CD14-positive monocyte (primary cell): ENCODE measurements at regions not wholly inside any gene's neighbourhood (a gene's known extent, or its start where the extent isn't known, plus 50 kb on each side); places are given as distances from the start of the nearest gene placed in this dataset.
A peak's percentile ranks its signal among the peaks of the same experiment; 100 is the strongest.

Source experiments
- DNase-seq, 3 donors: peaks; one replicate each; pipeline ENCODE4 v3.0.0-alpha.2; 2011 to 2022
- H2AFZ ChIP-seq: 2 replicates; pipeline ENCODE4 v1.6.0; 2012; ENCODE audit warnings: mild to moderate bottlenecking, low read depth, low read length, inconsistent platforms; ENCODE audit not compliant: insufficient read depth, poor library complexity, severe bottlenecking
- H3K27ac ChIP-seq, 2 donors: 1 replicate in 1 of 2; 2 replicates in 1 of 2; pipeline ENCODE4 v1.5.1; 2012 to 2013; ENCODE audit warnings: low read length in 2 of 2, control low read depth in 1 of 2, inconsistent platforms in 1 of 2, low read depth in 1 of 2, mild to moderate bottlenecking in 1 of 2
- H3K27me3 ChIP-seq, 2 donors: one replicate each; pipeline versions ENCODE4 v1.6.0 to v1.6.1; 2011 to 2013; ENCODE audit warnings: low read length in 2 of 2; ENCODE audit not compliant: control insufficient read depth in 2 of 2, insufficient read depth in 2 of 2
- H3K36me3 ChIP-seq, 2 donors: replicated peaks in 1 of 2; 1 replicate in 1 of 2; 2 replicates in 1 of 2; pipeline versions ENCODE4 v1.5.1 to v1.6.1; 2012 to 2013; ENCODE audit warnings: low read length in 2 of 2, control low read depth in 1 of 2, inconsistent platforms in 1 of 2, mild to moderate bottlenecking in 1 of 2; ENCODE audit not compliant: insufficient read depth in 2 of 2, control insufficient read depth in 1 of 2
- H3K4me1 ChIP-seq, 2 donors: 1 replicate in 1 of 2; 2 replicates in 1 of 2; pipeline versions ENCODE4 v1.5.1 to v1.6.1; 2012 to 2013; ENCODE audit warnings: low read length in 2 of 2, control low read depth in 1 of 2, inconsistent platforms in 1 of 2, mild to moderate bottlenecking in 1 of 2, moderate library complexity in 1 of 2; ENCODE audit not compliant: insufficient read depth in 2 of 2, control insufficient read depth in 1 of 2
- H3K4me2 ChIP-seq: replicated peaks from 2 replicates; pipeline ENCODE3; 2012; ENCODE audit warnings: low read length, moderate library complexity, mild to moderate bottlenecking; ENCODE audit not compliant: poor library complexity, severe bottlenecking; ENCODE audit errors: extremely low read depth
- H3K4me3 ChIP-seq, 3 experiments: fragments of 200-600 bp in 1 of 3; sonication (generic) in 1 of 3; replicated peaks in 1 of 3; 1 replicate in 2 of 3; 2 replicates in 1 of 3; pipeline ENCODE4 v1.5.1; 2011 to 2013; ENCODE audit warnings: low read length in 3 of 3, mild to moderate bottlenecking in 3 of 3, control low read depth in 2 of 3, low read depth in 2 of 3, inconsistent platforms in 1 of 3, moderate library complexity in 1 of 3
- H3K79me2 ChIP-seq: 2 replicates; pipeline ENCODE4 v1.6.0; 2012; ENCODE audit warnings: mild to moderate bottlenecking, control low read depth, inconsistent platforms, low read length, moderate library complexity; ENCODE audit not compliant: insufficient read depth
- H3K9ac ChIP-seq: 2 replicates; pipeline ENCODE4 v1.6.0; 2017; ENCODE audit warnings: low read length, mild to moderate bottlenecking; ENCODE audit not compliant: insufficient read depth, poor library complexity, severe bottlenecking
- H3K9me3 ChIP-seq, 2 donors: replicated peaks in 1 of 2; 1 replicate in 1 of 2; 2 replicates in 1 of 2; pipeline versions ENCODE4 v1.5.1 to v1.6.1; 2012 to 2013; ENCODE audit warnings: low read length in 2 of 2, control low read depth in 1 of 2; ENCODE audit not compliant: control insufficient read depth in 1 of 2, insufficient read depth in 1 of 2
- H4K20me1 ChIP-seq: 2 replicates; pipeline ENCODE4 v1.6.0; 2012; ENCODE audit warnings: mild to moderate bottlenecking, low read length, control low read depth, moderate library complexity; ENCODE audit not compliant: insufficient read depth
- H3K27ac Mint-ChIP-seq, 7 donors: one replicate each; pipeline ENCODE4 v1.8.0; 2020; ENCODE audit warnings: mild to moderate bottlenecking in 7 of 7, mixed read lengths in 7 of 7, moderate library complexity in 6 of 7, inconsistent platforms in 2 of 7
- H3K27me3 Mint-ChIP-seq, 3 donors: one replicate each; pipeline ENCODE4 v1.8.0; 2021 to 2022; ENCODE audit warnings: low read depth in 3 of 3, mild to moderate bottlenecking in 3 of 3, mixed read lengths in 3 of 3, moderate library complexity in 3 of 3, inconsistent platforms in 1 of 3
- H3K36me3 Mint-ChIP-seq, 2 donors: one replicate each; pipeline ENCODE4 v1.8.0; 2020; ENCODE audit warnings: mixed read lengths in 2 of 2, inconsistent platforms in 1 of 2, mild to moderate bottlenecking in 1 of 2
- H3K4me1 Mint-ChIP-seq: one replicate; pipeline ENCODE4 v1.8.0; 2020; ENCODE audit warnings: mild to moderate bottlenecking, mixed read lengths
- H3K4me3 Mint-ChIP-seq, 2 donors: one replicate each; pipeline ENCODE4 v1.8.0; 2020; ENCODE audit warnings: mild to moderate bottlenecking in 2 of 2, mixed read lengths in 2 of 2, moderate library complexity in 1 of 2
- H3K9me3 Mint-ChIP-seq, 7 donors: one replicate each; pipeline ENCODE4 v1.8.0; 2020 to 2022; ENCODE audit warnings: mixed read lengths in 7 of 7, mild to moderate bottlenecking in 6 of 7, moderate library complexity in 6 of 7, inconsistent platforms in 2 of 7
- WGBS: methylation state at CpG from one replicate; pipeline ENCODE4 v1.1.5; 2013; ENCODE audit warnings: missing lambda C conversion rate; ENCODE audit not compliant: insufficient coverage; 5-methylcytosine and 5-hydroxymethylcytosine counted together
- intact Hi-C, 2 donors: fragments of 100-400 bp; cut with micrococcal nuclease; formaldehyde crosslinking; loops; one replicate each; pipeline versions ENCODE4 v1.15.0 to v1.15.1; 2023
- TF ChIP-seq, protein P1 (sequence below): fragments of 200-600 bp; IDR thresholded peaks from one replicate; pipeline ENCODE4 v1.8.0; 2022; ENCODE audit warnings: antibody characterized with exemption, mild to moderate bottlenecking

DNA sequence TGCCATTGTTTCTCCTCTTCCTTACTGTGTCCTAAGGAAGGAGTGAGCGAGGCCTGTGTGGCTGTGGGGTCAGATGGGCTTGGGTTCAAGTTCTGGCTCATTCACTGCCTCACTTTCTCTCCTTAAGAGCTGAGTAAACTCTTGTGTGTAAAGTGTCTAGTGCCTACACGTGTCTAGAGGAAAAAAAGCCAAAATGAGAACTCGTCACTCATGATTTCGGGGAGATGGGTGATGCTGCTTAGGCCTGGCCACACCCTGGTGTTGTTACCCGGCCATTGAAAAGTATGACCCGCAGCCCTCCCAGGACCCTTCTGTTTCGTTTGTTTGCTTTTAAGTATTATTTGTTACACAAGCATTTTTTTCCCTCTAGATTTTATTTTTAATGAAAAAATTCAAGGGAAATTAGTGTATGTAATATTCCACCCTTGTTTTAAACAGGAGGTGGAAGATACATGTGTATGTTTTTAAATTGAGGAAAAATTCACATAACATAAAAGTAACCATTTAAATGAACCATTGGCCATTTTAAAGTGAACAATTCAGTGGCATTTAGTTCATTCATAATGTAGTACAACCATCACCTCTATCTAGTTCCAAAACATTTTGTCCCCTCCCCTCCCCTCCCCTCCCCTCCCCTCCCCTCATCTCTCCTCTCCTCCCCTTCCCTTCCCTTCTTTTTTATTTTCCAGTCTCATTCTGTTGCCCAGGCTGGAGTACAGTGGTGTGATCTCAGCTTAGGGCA, 71.0 kb downstream of the CEBPB start:
- Mint-ChIP-seq H3K36me3 (peaks cover 0 to 7% of the 10 kb centered on the region in 2 donors), H3K27me3 (peaks cover 0 to 2% (median 0%) of the 10 kb centered on the region in 3 donors), H3K4me3 (peak overlapping the region; percentile 58 to 61), H3K27ac (peak overlapping the region; percentile 96 to 100 (median 97)), H3K4me1 (peaks cover 71% of the 10 kb centered on the region), H3K9me3 (no peaks in the 10 kb centered on the region)
- peak overlapping the region; percentile 49 for H3K4me2 ChIP-seq
- no CpG with 5 or more reads among the region's 7 CpGs for WGBS
- H3K9ac ChIP-seq = peak overlapping the region; percentile 68
- no peaks in the 10 kb centered on the region for H3K9me3 ChIP-seq
- peak overlapping the region in 1 of 3 experiments; percentile 26 for H3K4me3 ChIP-seq
- H2AFZ ChIP-seq = peak overlapping the region; percentile 26
- H3K27ac ChIP-seq = peak overlapping the region; percentile 97 to 99
- H3K4me1 ChIP-seq = peaks cover 65 to 82% of the 10 kb centered on the region in 2 donors
- no peaks in the 10 kb centered on the region for H4K20me1 ChIP-seq
- intact Hi-C loops = loop anchor here in 1 of 2 donors (2.0 kb wide), 1 partner anchor 37 kb away; no protein-coding TSS in a partner anchor
- no peaks in the 10 kb centered on the region for H3K36me3 ChIP-seq
- peak in 2 of 3 donors; percentile 77 to 80 for DNase-seq
- H3K27me3 ChIP-seq = no peaks in the 10 kb centered on the region
- TF ChIP-seq, protein P1, sequence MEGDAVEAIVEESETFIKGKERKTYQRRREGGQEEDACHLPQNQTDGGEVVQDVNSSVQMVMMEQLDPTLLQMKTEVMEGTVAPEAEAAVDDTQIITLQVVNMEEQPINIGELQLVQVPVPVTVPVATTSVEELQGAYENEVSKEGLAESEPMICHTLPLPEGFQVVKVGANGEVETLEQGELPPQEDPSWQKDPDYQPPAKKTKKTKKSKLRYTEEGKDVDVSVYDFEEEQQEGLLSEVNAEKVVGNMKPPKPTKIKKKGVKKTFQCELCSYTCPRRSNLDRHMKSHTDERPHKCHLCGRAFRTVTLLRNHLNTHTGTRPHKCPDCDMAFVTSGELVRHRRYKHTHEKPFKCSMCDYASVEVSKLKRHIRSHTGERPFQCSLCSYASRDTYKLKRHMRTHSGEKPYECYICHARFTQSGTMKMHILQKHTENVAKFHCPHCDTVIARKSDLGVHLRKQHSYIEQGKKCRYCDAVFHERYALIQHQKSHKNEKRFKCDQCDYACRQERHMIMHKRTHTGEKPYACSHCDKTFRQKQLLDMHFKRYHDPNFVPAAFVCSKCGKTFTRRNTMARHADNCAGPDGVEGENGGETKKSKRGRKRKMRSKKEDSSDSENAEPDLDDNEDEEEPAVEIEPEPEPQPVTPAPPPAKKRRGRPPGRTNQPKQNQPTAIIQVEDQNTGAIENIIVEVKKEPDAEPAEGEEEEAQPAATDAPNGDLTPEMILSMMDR = no peak
- no peaks in the 10 kb centered on the region for H3K79me2 ChIP-seq

DNA sequence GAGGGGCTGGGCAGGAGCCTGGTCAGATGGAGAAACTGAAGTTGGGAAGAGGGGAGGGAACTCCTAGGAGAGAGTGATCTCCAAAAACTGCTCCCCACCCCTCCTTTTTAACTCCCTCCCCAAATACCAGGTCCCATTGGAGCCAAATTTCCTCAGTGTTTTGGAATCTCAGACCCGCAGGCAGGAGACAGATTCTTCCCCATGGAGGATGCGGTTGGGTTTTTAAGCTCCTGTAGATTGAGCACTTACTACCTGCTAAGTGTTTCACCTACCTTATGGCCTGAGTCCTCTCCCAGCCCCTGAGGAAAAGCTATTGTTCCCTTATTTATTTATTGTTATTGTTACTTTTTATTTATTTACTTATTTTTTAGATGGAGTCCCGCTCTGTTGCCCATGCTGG, 73.2 kb downstream of the CEBPB start:
- Mint-ChIP-seq H3K4me3 (no peak overlapping the region), H3K27ac (peak overlapping the region in 2 of 7 donors; percentile 25 to 37), H3K27me3 (peaks cover 0 to 3% (median 0%) of the 10 kb centered on the region in 3 donors), H3K4me1 (peaks cover 73% of the 10 kb centered on the region), H3K36me3 (peaks cover 0 to 7% of the 10 kb centered on the region in 2 donors), H3K9me3 (no peaks in the 10 kb centered on the region)
- TF ChIP-seq, protein P1 = no peak
- no peak for DNase-seq
- no peaks in the 10 kb centered on the region for H3K36me3 ChIP-seq
- no peak overlapping the region for H3K4me3 ChIP-seq
- intact Hi-C loops = no loop called here
- H3K27me3 ChIP-seq = no peaks in the 10 kb centered on the region
- H3K4me1 ChIP-seq = peaks cover 74 to 84% of the 10 kb centered on the region in 2 donors
- H3K27ac ChIP-seq = no peak overlapping the region
- WGBS = 100% methylated on average over 1 of the region's 3 CpGs
- H3K4me2 ChIP-seq = no peak overlapping the region
- no peak overlapping the region for H2AFZ ChIP-seq
- no peak overlapping the region for H3K9ac ChIP-seq
- no peaks in the 10 kb centered on the region for H3K9me3 ChIP-seq
- no peaks in the 10 kb centered on the region for H4K20me1 ChIP-seq
- H3K79me2 ChIP-seq = no peaks in the 10 kb centered on the region
